Endothelial cell of umbilical vein (primary cell): ENCODE measurements at regions not wholly inside any gene's neighbourhood (a gene's known extent, or its start where the extent isn't known, plus 50 kb on each side); places are given as distances from the start of the nearest gene placed in this dataset.

Experiments
- BruUV-seq: library from RNA; stranded (reverse); fragments of 400-500 nt; replicated peaks from 2 replicates; lab custom pipeline; 2021; lab: Mats Ljungman, UMichigan
- CTCF ChIA-PET: fragments of 300-600, 350-600 bp; sonication (Branson Sonifier 250); formaldehyde crosslinking; loops from one replicate; lab custom pipeline; 2021; ENCODE audit warnings: antibody characterized with exemption, inconsistent platforms; lab: Charles Lee
- POLR2A ChIA-PET: fragments of 300-600, 350-600 bp; sonication (Branson Sonifier 250); formaldehyde crosslinking; loops from one replicate; lab custom pipeline; 2021; ENCODE audit warnings: antibody characterized with exemption, inconsistent platforms; lab: Charles Lee
- DNase-seq: peaks from one replicate; pipeline ENCODE4 v3.0.0-alpha.2; 2011; ENCODE audit warnings: low read depth, low spot score
- FAIRE-seq: peaks from 2 replicates; lab custom pipeline; 2011; peaks lifted over from hg19 to GRCh38; lab: Jason Lieb, UNC
- H2AFZ ChIP-seq: 2 replicates; pipeline ENCODE4 v1.6.0; 2012; ENCODE audit warnings: low read depth, low read length, control low read depth, inconsistent platforms
- H3K27ac ChIP-seq: 2 replicates; pipeline ENCODE4 v1.5.1; 2011; ENCODE audit warnings: low read depth, mild to moderate bottlenecking, control low read depth, low read length, moderate library complexity; ENCODE audit not compliant: insufficient read depth
- H3K27me3 ChIP-seq, 2 experiments: 2 replicates each; pipeline versions ENCODE4 v1.6.0 to v1.6.1; 2011; ENCODE audit warnings: low read length in 2 of 2, mixed read lengths in 1 of 2; ENCODE audit not compliant: control insufficient read depth in 2 of 2, insufficient read depth in 2 of 2
- H3K36me3 ChIP-seq, 2 experiments: 2 replicates in 1 of 2; 3 replicates in 1 of 2; pipeline ENCODE4 v1.5.1; 2011; ENCODE audit warnings: low read length in 2 of 2, mild to moderate bottlenecking in 1 of 2, moderate library complexity in 1 of 2; ENCODE audit not compliant: control insufficient read depth in 2 of 2, insufficient read depth in 2 of 2; ENCODE audit errors: extremely low read depth in 1 of 2
- H3K4me1 ChIP-seq: 3 replicates; pipeline ENCODE4 v1.5.1; 2011; ENCODE audit warnings: mild to moderate bottlenecking, low read length; ENCODE audit not compliant: control insufficient read depth, insufficient read depth; ENCODE audit errors: extremely low read depth
- H3K4me2 ChIP-seq: 2 replicates; pipeline ENCODE4 v1.6.1; 2011; ENCODE audit warnings: low read length, control low read depth, mixed read lengths; ENCODE audit not compliant: insufficient read depth
- H3K4me3 ChIP-seq, 3 experiments: fragments of 200-600 bp in 1 of 3; sonication (generic), shearing (Covaris generic) in 1 of 3; replicated peaks in 1 of 3; 2 replicates each; pipeline ENCODE4 v1.5.1; 2011 to 2016; ENCODE audit warnings: control low read depth in 3 of 3, low read length in 3 of 3, mild to moderate bottlenecking in 2 of 3, inconsistent platforms in 1 of 3, low read depth in 1 of 3, moderate library complexity in 1 of 3; ENCODE audit not compliant: insufficient read depth in 1 of 3
- H3K79me2 ChIP-seq: 2 replicates; pipeline ENCODE4 v1.6.0; 2012; ENCODE audit warnings: low read length, inconsistent platforms; ENCODE audit not compliant: control insufficient read depth, insufficient read depth
- H3K9ac ChIP-seq: replicated peaks from 2 replicates; pipeline ENCODE3; 2011; ENCODE audit warnings: low read length, control low read depth; ENCODE audit not compliant: insufficient read depth; ENCODE audit errors: extremely low read depth
- H3K9me1 ChIP-seq: replicated peaks from 3 replicates; pipeline ENCODE4 v1.6.0; 2011; ENCODE audit warnings: mild to moderate bottlenecking, low read length; ENCODE audit not compliant: control insufficient read depth, insufficient read depth; ENCODE audit errors: extremely low read depth
- H3K9me3 ChIP-seq: replicated peaks from 2 replicates; pipeline ENCODE4 v1.5.1; 2012; ENCODE audit warnings: low read length, inconsistent platforms; ENCODE audit not compliant: control insufficient read depth, insufficient read depth
- H4K20me1 ChIP-seq: replicated peaks from 2 replicates; pipeline ENCODE3; 2011; ENCODE audit warnings: mild to moderate bottlenecking, low read length; ENCODE audit not compliant: control insufficient read depth, insufficient read depth; ENCODE audit errors: extremely low read depth
- CTCF ChIP-seq, 2 donors: IDR thresholded peaks; 1 replicate in 1 of 2; 2 replicates in 1 of 2; pipeline ENCODE4 v1.5.1; 2011; ENCODE audit warnings: low read length in 2 of 2, mild to moderate bottlenecking in 2 of 2, moderate library complexity in 2 of 2, control low read depth in 1 of 2, inconsistent platforms in 1 of 2, low read depth in 1 of 2; ENCODE audit not compliant: insufficient read depth in 1 of 2; ENCODE audit errors: extremely low read depth in 1 of 2
- EZH2 ChIP-seq: IDR thresholded peaks from 2 replicates; pipeline ENCODE4 v1.6.1; 2012; ENCODE audit warnings: borderline replicate concordance, low read depth, mild to moderate bottlenecking, moderate library complexity, low read length, inconsistent platforms; ENCODE audit not compliant: severe bottlenecking
- FOS ChIP-seq: IDR thresholded peaks from 2 replicates; pipeline ENCODE4 v1.6.1; 2011; ENCODE audit warnings: mild to moderate bottlenecking, low read length, moderate library complexity, borderline replicate concordance; ENCODE audit not compliant: insufficient read depth
- GATA2 ChIP-seq: IDR thresholded peaks from 2 replicates; pipeline ENCODE4 v1.7.0; 2011; ENCODE audit warnings: low read depth, mild to moderate bottlenecking, moderate library complexity, mixed read lengths, low read length; ENCODE audit not compliant: insufficient read length, insufficient read depth
- JUN ChIP-seq: IDR thresholded peaks from 2 replicates; pipeline ENCODE4 v1.6.1; 2011; ENCODE audit warnings: borderline replicate concordance, low read depth; ENCODE audit not compliant: insufficient read length, insufficient read depth
- MAX ChIP-seq: IDR thresholded peaks from 2 replicates; pipeline ENCODE4 v1.6.1; 2011; ENCODE audit not compliant: insufficient read depth, insufficient read length
- MYC ChIP-seq: IDR thresholded peaks from one replicate; pipeline ENCODE4 v1.6.1; 2011; ENCODE audit warnings: mild to moderate bottlenecking, low read depth, low read length
- POLR2A ChIP-seq: IDR thresholded peaks from 2 replicates; pipeline ENCODE4 v1.6.1; 2012; ENCODE audit warnings: low read depth, mild to moderate bottlenecking, control low read depth, low read length
- POLR2AphosphoS5 ChIP-seq: IDR thresholded peaks from 2 replicates; pipeline ENCODE4 v1.6.1; 2012; ENCODE audit warnings: low read depth, mild to moderate bottlenecking, control low read depth, low read length, moderate library complexity; ENCODE audit not compliant: insufficient read depth
- dilution Hi-C: fragments of 300-500 bp; cut with MboI; formaldehyde crosslinking; loops from one replicate; pipeline ENCODE4 v1.15.0; 2019; ENCODE audit warnings: low sequenced_read_pairs; ENCODE audit not compliant: extremely low pct_ligation_motif_present
- intact Hi-C: fragments of 100-400 bp; cut with micrococcal nuclease; formaldehyde crosslinking; loops from one replicate; pipeline ENCODE4 v1.10.0; 2022

GRCh38 chr10:42928064-42928463 is 145.5 kb downstream of the BMS1 start:
- Histone ChIP-seq H3K36me3 (no peaks in the 10 kb centered on the region), H2AFZ (no peak overlapping the region), H3K4me3 (no peak overlapping the region), H3K9me3 (no peaks in the 10 kb centered on the region), H3K9ac (no peak overlapping the region), H3K27ac (no peak overlapping the region), H3K9me1 (no peaks in the 10 kb centered on the region), H4K20me1 (no peaks in the 10 kb centered on the region), H3K27me3 (peaks cover 0 to 2% of the 10 kb centered on the region in 2 experiments), H3K4me2 (no peak overlapping the region), H3K4me1 (no peaks in the 10 kb centered on the region), H3K79me2 (no peaks in the 10 kb centered on the region)
- CTCF ChIA-PET: no interaction called here
- DNase-seq (no peak), FAIRE-seq (no peak)
- POLR2A ChIA-PET: no interaction called here
- dilution Hi-C loops (no loop called here), intact Hi-C loops (no loop called here)
- TF ChIP-seq POLR2A (no peak), FOS (no peak), CTCF (IDR thresholded peaks at IDR 0.05; ENCODE audit: extremely low read depth in 1 of 2, insufficient read depth in 1 of 2, low read depth in 1 of 2, low read length in 2 of 2) (no peak), GATA2 (no peak), JUN (no peak), EZH2 (no peak), MAX (no peak), MYC (no peak), POLR2AphosphoS5 (no peak)
- BruUV-seq: no TSS peak
